A549 (cell line): ENCODE measurements at regions not wholly inside any gene's neighbourhood (a gene's known extent, or its start where the extent isn't known, plus 50 kb on each side); places are given as distances from the start of the nearest gene placed in this dataset.

ENCODE experiments used
- ATAC-seq, 2 experiments: fragments of 200-7000 bp in 1 of 2; fragments of >200 bp in 1 of 2; cut with Nextera tagmentation in 1 of 2; cut with Tn5 transposase in 1 of 2; 3 replicates each; pipeline versions ENCODE4 v1.8.0 to v1.9.1; 2018 to 2020; ENCODE audit warnings: mild to moderate bottlenecking in 1 of 2, moderate library complexity in 1 of 2
- CTCF ChIA-PET: fragments of 300-600 bp; sonication (Branson Sonifier 250); formaldehyde crosslinking; extraction: SDS; loops from one replicate; lab custom pipeline; 2021; ENCODE audit warnings: antibody characterized with exemption, inconsistent platforms; lab: Yijun Ruan, JAX
- POLR2A ChIA-PET: fragments of 350-600 bp; formaldehyde crosslinking; extraction: SDS; loops from one replicate; lab custom pipeline; 2021; ENCODE audit warnings: antibody characterized with exemption, inconsistent platforms; lab: Yijun Ruan, JAX
- DNase-seq, 2 experiments: peaks; one replicate each; pipeline versions ENCODE4 v3.0.0 to v3.0.0-alpha.2; 2011 to 2016; ENCODE audit warnings: low read depth in 1 of 2, low spot score in 1 of 2
- FAIRE-seq: peaks from 2 replicates; lab custom pipeline; 2011; peaks lifted over from hg19 to GRCh38; lab: Jason Lieb, UNC
- H3K27ac ChIP-seq, 2 experiments: fragments of >200 bp; sonication (Bioruptor Twin); formaldehyde crosslinking; 3 replicates each; pipeline ENCODE4 v1.5.1; 2016 to 2017
- H3K4me1 ChIP-seq: fragments of >200 bp; sonication (Bioruptor Twin); formaldehyde crosslinking; 3 replicates; pipeline ENCODE4 v1.6.1; 2016
- H3K4me2 ChIP-seq: fragments of >200 bp; sonication (Bioruptor Twin); formaldehyde crosslinking; 3 replicates; pipeline ENCODE4 v1.6.1; 2016
- H3K4me3 ChIP-seq: fragments of >200 bp; sonication (Bioruptor Twin); formaldehyde crosslinking; 3 replicates; pipeline ENCODE4 v1.5.1; 2016
- H3K9me3 ChIP-seq: fragments of >200 bp; sonication (Bioruptor Twin); formaldehyde crosslinking; 3 replicates; pipeline ENCODE4 v1.6.1; 2016
- BHLHE40 ChIP-seq: IDR thresholded peaks from 2 replicates; pipeline ENCODE4 v1.6.1; 2012; ENCODE audit warnings: low read depth, low read length, inconsistent platforms
- CEBPB ChIP-seq, 2 experiments: fragments of >200 bp in 1 of 2; sonication (Bioruptor Twin) in 1 of 2; formaldehyde crosslinking in 1 of 2; IDR thresholded peaks; 2 replicates each; pipeline ENCODE4 v1.6.1; 2012 to 2016
- CHD4 ChIP-seq: fragments of 200-600 bp; sonication (generic); IDR thresholded peaks from 2 replicates; pipeline ENCODE4 v1.6.1; 2016; ENCODE audit warnings: antibody characterized with exemption, mild to moderate bottlenecking, borderline replicate concordance
- CTCF ChIP-seq: fragments of >200 bp; sonication (Bioruptor Twin); formaldehyde crosslinking; IDR thresholded peaks from 3 replicates; pipeline ENCODE4 v1.5.1; 2016
- EP300 ChIP-seq, 2 experiments: fragments of >200 bp; sonication (Bioruptor Twin); formaldehyde crosslinking; IDR thresholded peaks; 2 replicates in 1 of 2; 3 replicates in 1 of 2; pipeline ENCODE4 v1.6.1; 2016 to 2017
- ESRRA ChIP-seq: fragments of 150-350 bp; IDR thresholded peaks from 2 replicates; pipeline ENCODE4 v1.6.1; 2014; ENCODE audit warnings: mild to moderate bottlenecking, low read length, borderline replicate concordance
- FOSL2 ChIP-seq, 2 experiments: fragments of 450-650 bp in 1 of 2; fragments of >200 bp in 1 of 2; sonication (Bioruptor Twin) in 1 of 2; formaldehyde crosslinking; IDR thresholded peaks; 2 replicates each; pipeline versions ENCODE4 v1.5.0 to v1.6.1; 2016 to 2020; ENCODE audit warnings: mild to moderate bottlenecking in 1 of 2, moderate library complexity in 1 of 2
- GATA3 ChIP-seq: IDR thresholded peaks from 2 replicates; pipeline ENCODE4 v1.6.1; 2012; ENCODE audit warnings: borderline replicate concordance
- HOXA7 ChIP-seq: fragments of 250-450 bp; sonication (Bioruptor Pico); IDR thresholded peaks from 2 replicates; pipeline ENCODE4 v1.5.0; 2020; ENCODE audit warnings: mild to moderate bottlenecking, moderate library complexity
- HOXB5 ChIP-seq: fragments of 250-450 bp; sonication (Bioruptor Pico); IDR thresholded peaks from 2 replicates; pipeline ENCODE4 v1.5.0; 2020; ENCODE audit warnings: mild to moderate bottlenecking, moderate library complexity
- JUN ChIP-seq, 2 experiments: fragments of >200 bp; sonication (Bioruptor Twin); formaldehyde crosslinking; IDR thresholded peaks; 2 replicates in 1 of 2; 3 replicates in 1 of 2; pipeline ENCODE4 v1.6.1; 2016 to 2017
- JUNB ChIP-seq: fragments of >200 bp; sonication (Bioruptor Twin); formaldehyde crosslinking; IDR thresholded peaks from 2 replicates; pipeline ENCODE4 v1.6.1; 2016
- KDM1A ChIP-seq: fragments of 200-600 bp; sonication (generic); IDR thresholded peaks from 2 replicates; pipeline ENCODE4 v1.6.1; 2016; ENCODE audit warnings: low read depth, mild to moderate bottlenecking
- KDM5A ChIP-seq: fragments of 200-600 bp; sonication (generic); IDR thresholded peaks from 2 replicates; pipeline ENCODE4 v1.6.1; 2016; ENCODE audit warnings: antibody characterized with exemption, mild to moderate bottlenecking
- MAFK ChIP-seq: fragments of 450-650 bp; IDR thresholded peaks from 2 replicates; pipeline ENCODE4 v1.6.1; 2014; ENCODE audit not compliant: partially characterized antibody
- MAZ ChIP-seq: fragments of 150-350 bp; IDR thresholded peaks from 2 replicates; pipeline ENCODE4 v1.6.1; 2014; ENCODE audit warnings: antibody characterized with exemption, low read depth, low read length, borderline replicate concordance
- PBX3 ChIP-seq: IDR thresholded peaks from 2 replicates; pipeline ENCODE4 v1.6.1; 2012
- POLR2AphosphoS2 ChIP-seq: conservative IDR thresholded peaks from 2 replicates; pipeline ENCODE4 v1.6.1; 2012; ENCODE audit warnings: low read length, improper control_type of control experiment, inconsistent platforms
- RARB ChIP-seq: fragments of 250-450 bp; sonication (Bioruptor Pico); IDR thresholded peaks from 2 replicates; pipeline ENCODE4 v1.8.0; 2021; ENCODE audit warnings: mild to moderate bottlenecking, moderate library complexity
- SMC3 ChIP-seq: fragments of >200 bp; sonication (Bioruptor Twin); formaldehyde crosslinking; IDR thresholded peaks from 3 replicates; pipeline ENCODE4 v1.6.1; 2018; ENCODE audit warnings: inconsistent platforms
- TFCP2L1 ChIP-seq: fragments of 250-450 bp; sonication (Bioruptor Pico); IDR thresholded peaks from 2 replicates; pipeline ENCODE4 v1.5.0; 2021; ENCODE audit warnings: mild to moderate bottlenecking
- TP53 ChIP-seq: fragments of 250-450 bp; sonication (Bioruptor Pico); IDR thresholded peaks from 2 replicates; pipeline ENCODE4 v1.5.0; 2021; ENCODE audit warnings: mild to moderate bottlenecking, moderate library complexity
- ZSCAN20 ChIP-seq: fragments of 250-450 bp; sonication (Bioruptor Pico); IDR thresholded peaks from 2 replicates; pipeline ENCODE4 v1.8.0; 2022; ENCODE audit warnings: mild to moderate bottlenecking, moderate library complexity
- WGBS: methylation state at CpG from one replicate; pipeline ENCODE4 v1.1.6; 2017; ENCODE audit errors: missing lambda C conversion rate; 5-methylcytosine and 5-hydroxymethylcytosine counted together

- H3K27ac ChIP-seq: no peak overlapping the region
- H3K9me3 ChIP-seq: no peaks in the 10 kb centered on the region
- no peak for FAIRE-seq
- no peaks in the 10 kb centered on the region for H3K4me1 ChIP-seq
- CTCF ChIA-PET: no interaction called here
- no peak overlapping the region for H3K4me3 ChIP-seq
- TF ChIP-seq CHD4 (no peak), EP300 (IDR thresholded peaks at IDR 0.05) (no peak), PBX3 (no peak), GATA3 (no peak), MAFK (no peak)
- POLR2A ChIA-PET: no interaction called here
- no peak for ATAC-seq
- H3K4me2 ChIP-seq: no peak overlapping the region
- no peak for DNase-seq
These were observed 358.7 kb upstream of the TFPI start for GRCh38 chr2:187912950-187913349.

- Histone ChIP-seq H3K27ac (no peak overlapping the region), H3K4me1 (no peaks in the 10 kb centered on the region), H3K9me3 (no peaks in the 10 kb centered on the region), H3K4me3 (no peak overlapping the region), H3K4me2 (no peak overlapping the region)
- CTCF ChIA-PET: no interaction called here
- no peak for TF ChIP-seq TP53 (CRISPR knock-in tag)
- TF ChIP-seq SMC3: no peak
- no peak for TF ChIP-seq JUNB
- TF ChIP-seq HOXB5 (CRISPR knock-in tag): no peak
- TF ChIP-seq TFCP2L1 (CRISPR knock-in tag): no peak
- TF ChIP-seq BHLHE40: no peak
- no peak for TF ChIP-seq CTCF
- WGBS: 64% methylated on average over 4 of the region's 4 CpGs
- FAIRE-seq (no peak), ATAC-seq (no peak), DNase-seq (no peak)
- POLR2A ChIA-PET: no interaction called here
These were observed 361.6 kb upstream of the TFPI start for GRCh38 chr2:187915810-187916209.

- ATAC-seq (no peak; a peak in 1 of 6 replicates), DNase-seq (no peak)
- CTCF ChIA-PET: no interaction called here
- 11% methylated on average over 1 of the region's 1 CpG for WGBS
- TF ChIP-seq FOSL2 (IDR thresholded peaks at IDR 0.05): no peak
- no peak for TF ChIP-seq FOSL2 (CRISPR knock-in tag; IDR thresholded peaks at IDR 0.05)
- TF ChIP-seq CEBPB (IDR thresholded peaks at IDR 0.05): no peak
- no peak for TF ChIP-seq SMC3
- no peak for TF ChIP-seq RARB
- TF ChIP-seq JUNB: no peak
- TF ChIP-seq KDM5A: no peak
- TF ChIP-seq, all 56 proteins: peak for 0
- Histone ChIP-seq H3K9me3 (no peaks in the 10 kb centered on the region), H3K27ac (no peak overlapping the region), H3K4me3 (no peak overlapping the region), H3K4me1 (no peaks in the 10 kb centered on the region), H3K4me2 (no peak overlapping the region)
- POLR2A ChIA-PET: no interaction called here
- no peak for FAIRE-seq
These were observed 362.6 kb upstream of the TFPI start for GRCh38 chr2:187916799-187917198.

GRCh38 chr2:187917535-187917934 is 363.3 kb upstream of the TFPI start:
- no peak overlapping the region for H3K4me3 ChIP-seq
- no peaks in the 10 kb centered on the region for H3K4me1 ChIP-seq
- no peaks in the 10 kb centered on the region for H3K9me3 ChIP-seq
- no peak for TF ChIP-seq JUN (IDR thresholded peaks at IDR 0.05)
- no peak for TF ChIP-seq MAZ
- TF ChIP-seq HOXA7 (CRISPR knock-in tag): no peak
- no peak for TF ChIP-seq ZSCAN20 (CRISPR knock-in tag)
- TF ChIP-seq POLR2AphosphoS2: no peak
- TF ChIP-seq CTCF: no peak
- no peak for TF ChIP-seq ESRRA
- TF ChIP-seq KDM1A: no peak
- DNase-seq: no peak
- CTCF ChIA-PET: interaction anchor here (0.6 kb wide), 1 partner anchor 1395 kb away, joined by 3 read pairs; no protein-coding TSS in a partner anchor
- no peak for FAIRE-seq
- no peak overlapping the region for H3K4me2 ChIP-seq
- ATAC-seq: no peak
- POLR2A ChIA-PET: no interaction called here
- no peak overlapping the region for H3K27ac ChIP-seq
